Mucosa of gallbladder (tissue), 1 donor: ENCODE measurements at regions not wholly inside any gene's neighbourhood (a gene's known extent, or its start where the extent isn't known, plus 50 kb on each side); places are given as distances from the start of the nearest gene placed in this dataset.

ENCODE experiments used
- DNase-seq: peaks from one replicate; pipeline ENCODE4 v3.0.0-alpha.2; 2020; ENCODE audit warnings: low spot score
- donor health status: DM: no; HTN: no; CAD: no.

GRCh38 chr3:43979645-43980044 lies 262.0 kb upstream of the TOPAZ1 start:
- no peak for DNase-seq

- DNase-seq, result no peak
These were observed 246.8 kb upstream of the TOPAZ1 start for GRCh38 chr3:43994657-43995546.

DNA sequence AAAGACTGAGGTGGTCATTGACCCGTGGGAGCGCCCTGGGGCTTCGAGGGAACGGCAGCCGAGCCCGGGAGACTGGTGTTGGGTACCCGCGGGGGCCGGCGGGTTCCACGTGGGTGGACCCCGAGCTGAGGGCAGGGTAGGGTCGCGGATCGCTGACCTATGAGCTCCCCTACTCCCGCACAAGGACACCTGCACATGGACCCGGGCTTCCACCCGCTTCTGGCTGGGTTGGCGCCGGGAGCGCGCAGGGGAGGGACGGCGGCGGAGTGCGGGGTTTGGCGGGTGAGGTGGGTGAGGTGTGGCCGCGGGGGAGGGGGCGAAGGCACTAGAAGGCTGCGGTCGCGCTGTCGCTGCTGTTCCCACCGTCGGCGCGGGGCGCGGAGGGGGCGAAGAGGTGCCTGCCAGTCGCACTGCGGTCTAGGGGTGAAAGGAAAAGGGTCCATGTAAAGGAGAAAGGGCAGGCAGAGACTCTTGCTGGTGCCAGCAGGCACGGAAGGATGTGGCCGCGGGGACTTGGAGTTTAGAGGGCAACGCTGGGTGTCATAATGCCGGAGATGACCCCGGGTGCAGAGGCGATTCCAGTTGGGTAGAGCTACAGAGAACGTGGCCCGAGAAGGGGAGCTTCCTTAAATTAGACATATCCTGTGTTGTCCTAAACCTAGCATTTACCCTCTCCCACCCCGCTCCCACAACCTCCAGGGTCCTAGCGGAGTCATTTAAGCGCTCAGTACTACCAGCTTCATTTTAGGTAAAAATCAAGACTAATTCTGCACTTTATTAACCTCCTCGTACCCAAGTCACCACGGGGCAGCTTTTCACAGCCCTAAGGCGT lies 245.9 kb upstream of the TOPAZ1 start:
- no peak for DNase-seq

DNA sequence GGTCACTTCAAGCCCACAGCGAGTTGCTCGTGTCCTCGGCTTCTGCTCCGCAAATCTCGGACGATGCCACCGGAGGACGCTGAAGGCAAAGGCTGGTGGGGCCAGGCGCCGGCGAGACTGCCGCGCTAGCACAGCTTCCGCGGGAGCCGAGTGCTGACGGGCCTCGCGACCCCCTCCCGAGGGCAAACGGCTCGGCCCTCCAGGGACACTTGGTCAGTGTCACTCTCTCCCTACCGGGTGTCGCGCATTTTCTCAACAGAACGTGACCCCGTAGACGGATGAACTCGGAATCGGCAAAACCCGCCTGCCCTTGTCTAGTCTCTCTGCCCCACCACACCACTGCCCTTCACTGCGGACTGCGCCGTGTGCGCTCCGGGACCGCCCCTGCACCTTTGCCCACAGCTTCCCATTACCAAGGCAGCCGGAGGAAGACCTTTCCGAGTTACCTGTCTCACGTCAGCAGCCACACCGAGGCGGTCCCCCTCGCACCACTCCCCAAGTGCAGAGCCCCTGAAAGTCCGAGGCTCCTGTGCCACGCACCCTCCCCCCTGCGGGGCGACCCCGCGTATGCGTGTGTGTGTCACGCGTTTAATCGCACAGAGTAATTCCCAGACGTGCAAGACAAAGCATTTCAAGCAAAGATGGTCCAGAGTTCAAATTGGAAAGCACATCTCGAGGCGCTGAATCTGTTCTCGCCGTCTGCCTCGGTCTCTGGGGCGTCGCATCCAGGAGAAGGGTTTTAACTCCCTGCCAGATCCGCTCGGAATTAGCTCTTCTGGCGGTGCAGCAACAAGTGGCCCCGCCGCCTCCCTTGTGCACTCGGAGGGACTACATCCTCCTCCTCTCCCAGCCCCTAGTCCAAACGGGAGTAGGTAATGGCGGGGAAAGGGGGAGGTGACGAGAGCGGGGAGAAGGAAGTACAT lies 245.0 kb upstream of the TOPAZ1 start:
- DNase-seq, result no peak

DNA sequence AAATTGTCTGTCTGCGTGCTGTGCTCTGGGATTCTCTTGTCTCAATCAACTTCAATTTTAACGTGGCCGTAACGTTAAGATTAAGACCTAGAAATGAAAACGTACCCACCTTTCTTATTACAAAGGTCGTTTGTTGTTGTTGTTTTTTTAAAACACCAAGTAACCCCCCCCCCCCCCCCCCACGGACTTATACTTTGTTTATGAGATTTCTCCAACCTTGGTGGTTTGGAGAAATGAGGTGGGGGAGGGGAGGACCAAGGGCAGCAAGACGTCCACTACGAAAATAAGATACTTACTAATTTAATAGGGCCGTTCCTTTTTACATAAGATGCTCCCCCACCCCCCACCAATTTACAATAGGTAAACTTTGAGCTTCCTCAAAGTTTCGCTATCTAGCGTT lies 244.4 kb upstream of the TOPAZ1 start:
- DNase-seq, result no peak

GRCh38 chr3:43997788-43998369 lies 243.8 kb upstream of the TOPAZ1 start:
- no peak for DNase-seq

DNA sequence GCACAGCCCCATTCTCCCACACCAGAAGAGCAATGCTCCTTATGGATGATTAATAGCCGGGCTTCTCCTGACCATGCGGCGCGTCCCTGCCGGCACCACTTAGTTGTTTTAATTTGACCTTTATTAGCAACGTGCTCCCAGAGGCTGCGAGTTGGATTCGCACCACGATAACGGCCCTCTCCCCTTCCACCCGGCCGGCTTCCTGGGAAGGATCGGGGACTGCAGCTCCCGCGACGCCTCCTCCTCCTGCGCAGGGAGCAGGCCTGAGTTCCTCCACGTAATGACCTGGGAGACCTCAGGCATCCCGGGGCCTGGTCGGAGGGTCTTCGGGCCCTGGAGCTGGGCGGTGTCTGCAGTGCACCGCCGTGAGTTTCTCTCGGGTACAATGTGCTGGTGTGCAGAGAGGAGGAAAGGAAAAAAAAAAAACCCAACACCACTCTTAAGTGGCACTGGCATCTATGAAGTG lies 243.3 kb upstream of the TOPAZ1 start:
- no peak for DNase-seq

GRCh38 chr3:43998836-43999727 lies 242.6 kb upstream of the TOPAZ1 start:
- no peak for DNase-seq

- DNase-seq, result no peak
These were observed 241.9 kb upstream of the TOPAZ1 start for GRCh38 chr3:43999728-44000319.

- no peak for DNase-seq
These were observed 241.1 kb upstream of the TOPAZ1 start for GRCh38 chr3:44000586-44000985.

DNA sequence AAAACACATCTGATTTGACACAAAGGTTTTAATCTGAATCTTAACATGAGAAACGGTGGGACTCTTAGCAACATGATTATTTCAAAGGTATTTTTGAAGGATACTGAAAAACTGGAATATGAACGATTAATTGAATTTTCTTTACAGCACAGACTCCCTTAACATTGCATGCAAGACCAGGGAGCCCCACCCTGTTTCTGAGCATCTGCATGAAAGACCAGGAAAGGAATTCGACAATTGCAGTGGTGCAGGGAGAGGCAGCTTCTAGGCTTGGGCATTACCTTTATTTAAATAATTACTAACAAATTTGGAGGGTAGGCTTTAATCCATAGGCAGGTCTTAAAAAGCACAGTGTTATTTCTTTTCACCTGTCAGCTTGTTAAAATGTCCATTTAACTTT lies 240.6 kb upstream of the TOPAZ1 start:
- DNase-seq, result no peak

- DNase-seq, result no peak
These were observed 237.9 kb upstream of the TOPAZ1 start for GRCh38 chr3:44003801-44004200.

DNA sequence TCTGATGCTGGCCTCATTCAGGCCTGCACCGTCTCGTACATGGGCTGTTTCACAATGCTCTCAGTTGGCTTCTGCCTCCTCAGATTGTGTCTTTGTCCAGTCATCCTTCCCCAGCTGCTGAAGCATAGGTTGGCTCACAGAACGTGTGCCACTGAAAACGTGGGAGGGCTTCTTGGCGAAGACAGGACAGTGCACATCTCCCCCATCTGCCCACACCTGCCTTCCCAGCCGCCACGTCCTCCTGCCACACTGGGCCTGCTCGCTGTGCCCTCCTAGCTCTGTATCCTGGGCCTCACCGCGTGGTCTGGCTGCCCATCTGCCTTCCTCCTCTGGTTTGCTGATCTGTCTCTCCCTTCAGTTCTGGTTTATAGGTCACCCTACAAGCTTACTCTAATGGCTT lies 230.0 kb upstream of the TOPAZ1 start:
- no peak for DNase-seq

DNA sequence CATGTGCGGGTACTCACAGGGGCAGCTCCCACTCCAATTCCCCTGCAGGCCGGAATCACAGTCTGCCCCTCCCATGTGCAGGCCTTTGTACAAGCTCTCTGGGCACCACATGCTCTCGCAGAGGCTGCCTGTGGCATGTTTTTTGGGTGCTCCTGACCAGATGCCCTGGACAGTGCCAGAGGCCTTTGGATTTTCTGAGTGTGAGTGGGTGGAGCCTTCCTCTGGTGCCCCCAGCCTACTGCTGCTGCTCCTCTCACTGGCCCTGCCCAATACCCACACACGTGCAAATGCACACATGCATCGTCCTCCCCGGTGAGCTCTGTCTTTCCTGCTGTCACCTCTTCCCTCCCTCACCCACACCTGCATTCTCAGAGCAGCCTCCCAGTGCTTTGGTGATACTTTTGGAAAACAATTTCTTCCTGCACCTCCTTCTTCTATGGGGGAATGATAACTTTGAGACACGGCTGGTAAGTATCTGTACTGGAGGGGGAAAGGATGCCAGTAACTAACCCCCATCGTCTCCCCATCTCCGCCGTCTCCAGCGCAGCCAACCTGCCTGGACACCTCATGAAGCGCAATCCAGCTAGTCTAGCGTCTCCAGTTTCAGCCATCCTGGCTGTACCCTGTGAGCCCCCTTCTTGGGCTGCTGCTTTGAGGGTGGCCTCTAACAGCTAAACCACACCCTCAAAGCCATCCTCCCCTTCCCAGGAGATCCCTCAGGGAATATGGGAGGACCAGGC lies 229.4 kb upstream of the TOPAZ1 start:
- no peak for DNase-seq

DNA sequence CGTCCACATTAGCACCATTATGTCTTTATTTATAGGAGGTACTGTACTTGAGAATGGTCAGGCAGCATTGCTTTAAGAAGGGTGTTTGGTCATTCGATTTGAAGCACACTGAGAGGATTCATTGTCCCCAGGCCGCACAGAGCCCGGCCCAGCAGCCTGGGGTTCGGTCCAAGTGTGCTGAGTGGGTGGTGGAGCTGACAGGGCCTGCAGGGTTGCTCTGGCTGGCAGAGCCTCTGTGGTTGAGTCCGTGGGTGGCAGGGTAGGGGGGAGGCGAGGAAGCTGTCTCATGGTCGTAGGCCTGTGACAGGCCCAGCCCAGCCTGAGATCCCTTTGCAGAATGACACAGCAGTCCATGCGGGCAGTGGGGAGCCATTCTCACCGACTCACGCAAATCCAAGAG lies 227.7 kb upstream of the TOPAZ1 start:
- DNase-seq, result no peak

GRCh38 chr3:44015170-44015569 lies 226.5 kb upstream of the TOPAZ1 start:
- DNase-seq, result no peak

- no peak for DNase-seq
These were observed 224.9 kb upstream of the TOPAZ1 start for GRCh38 chr3:44016818-44017217.

GRCh38 chr3:44018926-44019325 lies 222.8 kb upstream of the TOPAZ1 start:
- DNase-seq, result no peak

- DNase-seq, result no peak
These were observed 221.9 kb upstream of the TOPAZ1 start for GRCh38 chr3:44019736-44020135.
